ENCODE measurements at regions not wholly inside any gene's neighbourhood (a gene's known extent, or its start where the extent isn't known, plus 50 kb on each side); places are given as distances from the start of the nearest gene placed in this dataset.

- intact Hi-C loops (cut with DNase I): loop anchor here in 1 of 3 donors (10.0 kb wide), 1 partner anchor 286 kb away; no protein-coding TSS in a partner anchor
- H3K9me3 ChIP-seq: no peaks in the 10 kb centered on the region
These were observed 262.6 kb downstream of the C4orf33 start for GRCh38 chr4:129358571-129358970.

GRCh38 chr4:129359461-129359860 is 263.5 kb downstream of the C4orf33 start:
- no peak overlapping the region for H3K27ac ChIP-seq
- ATAC-seq (no peak), DNase-seq (no peak), FAIRE-seq (no peak)
- no peaks in the 10 kb centered on the region for H3K27me3 ChIP-seq
- no peaks in the 10 kb centered on the region for H3K36me3 ChIP-seq
- no peaks in the 10 kb centered on the region for H3K9me3 ChIP-seq
- intact Hi-C loops (cut with DNase I): loop anchor here in 1 of 3 donors (10.0 kb wide), 1 partner anchor 285 kb away; no protein-coding TSS in a partner anchor
- H3K4me1 ChIP-seq: peaks cover 0 to 2% (median 0%) of the 10 kb centered on the region in 3 donors
- no peak overlapping the region for H3K4me3 ChIP-seq
- TF ChIP-seq CTCF (IDR thresholded peaks at IDR 0.05): no peak

More at GRCh38 chr4:129358571-129358970, 262.6 kb downstream of the C4orf33 start:
- ATAC-seq: peak in 2 of 4 donors; percentile 45 to 64
- no peak for DNase-seq
- no peak for TF ChIP-seq CTCF (IDR thresholded peaks at IDR 0.05)
- Histone ChIP-seq H3K4me1 (peaks cover 0 to 2% (median 0%) of the 10 kb centered on the region in 3 donors), H3K36me3 (no peaks in the 10 kb centered on the region), H3K27me3 (no peaks in the 10 kb centered on the region), H3K4me3 (no peak overlapping the region), H3K27ac (no peak overlapping the region)
- FAIRE-seq: no peak

GRCh38 chr4:129362691-129363274 is 266.8 kb downstream of the C4orf33 start:
- no peak overlapping the region for H3K27ac ChIP-seq
- no peaks in the 10 kb centered on the region for H3K9me3 ChIP-seq

DNA sequence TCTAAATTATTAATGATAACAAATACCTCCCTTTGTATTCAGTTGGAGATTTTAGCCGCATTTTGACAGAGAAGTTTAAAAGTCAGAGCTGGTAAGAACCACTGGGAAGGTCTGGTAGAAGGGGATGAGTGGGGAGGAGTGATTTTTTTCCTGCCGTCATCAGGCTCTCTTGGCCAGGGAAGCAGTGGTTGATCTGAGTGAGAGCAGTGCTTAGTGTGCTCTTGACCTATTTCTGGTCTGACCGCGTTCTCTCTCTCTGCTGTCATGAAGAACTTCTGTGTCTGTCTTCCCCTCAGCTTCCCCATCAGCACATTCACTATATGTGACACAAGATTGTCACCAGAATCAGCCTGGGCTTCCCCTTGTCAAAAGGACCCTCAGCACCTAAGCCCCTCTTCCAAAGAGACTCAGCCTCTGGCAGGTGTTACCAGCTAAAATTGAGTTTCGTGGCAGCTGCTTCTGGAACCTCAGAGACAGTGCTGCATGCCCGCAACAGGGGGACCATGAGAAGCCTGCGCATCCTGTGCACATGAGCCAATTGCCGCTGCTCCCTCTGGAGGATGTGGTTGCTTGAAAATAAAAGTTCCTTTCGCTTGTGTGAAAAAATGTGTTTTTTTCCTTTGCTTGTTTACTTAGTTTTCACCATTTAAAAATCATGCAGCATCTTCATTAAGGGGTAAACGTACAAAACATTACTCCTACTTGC is 268.9 kb downstream of the C4orf33 start:
- no peak for FAIRE-seq
- no peak overlapping the region for H3K4me3 ChIP-seq
- whole genome bisulfite sequencing, 2 donors: 71 to 73% methylated on average over 10 of the region's 10 CpGs
- no peak for DNase-seq
- peaks cover 0 to 2% (median 0%) of the 10 kb centered on the region in 3 donors for H3K4me1 ChIP-seq
- no peak for TF ChIP-seq CTCF (IDR thresholded peaks at IDR 0.05)
- intact Hi-C loops (cut with DNase I): loop anchor here in 2 of 3 donors (5.0 to 10.0 kb wide), 2 partner anchors 272 to 280 kb away; no protein-coding TSS in a partner anchor
- no peaks in the 10 kb centered on the region for H3K27me3 ChIP-seq
- H3K27ac ChIP-seq: no peak overlapping the region
- no peaks in the 10 kb centered on the region for H3K9me3 ChIP-seq
- no peak for ATAC-seq
- H3K36me3 ChIP-seq: no peaks in the 10 kb centered on the region

More at GRCh38 chr4:129362691-129363274, 266.8 kb downstream of the C4orf33 start:
- no peak overlapping the region for H3K4me3 ChIP-seq
- peaks cover 0 to 2% (median 0%) of the 10 kb centered on the region in 3 donors for H3K4me1 ChIP-seq
- no peaks in the 10 kb centered on the region for H3K27me3 ChIP-seq
- FAIRE-seq: peak; percentile 79
- no peaks in the 10 kb centered on the region for H3K36me3 ChIP-seq
- TF ChIP-seq CTCF (IDR thresholded peaks at IDR 0.05): peak; percentile 57 to 75 (median 74)
- ATAC-seq: peak; percentile 71 to 93 (median 89)
- WGBS, 2 donors: 7% methylated on average over 5 of the region's 5 CpGs
- DNase-seq: peak in 5 of 6 donors; percentile 40 to 60 (median 44)
- intact Hi-C loops (cut with DNase I): loop anchor here in 2 of 3 donors (5.0 to 10.0 kb wide), 2 partner anchors 275 to 282 kb away; no protein-coding TSS in a partner anchor

Data from pancreas (tissue), 10 donors.